Heart right ventricle (tissue), 16 donors: ENCODE measurements at regions not wholly inside any gene's neighbourhood (a gene's known extent, or its start where the extent isn't known, plus 50 kb on each side); places are given as distances from the start of the nearest gene placed in this dataset.

Experiments
- ATAC-seq, 8 donors: fragments of 200-7000 bp; cut with Tn5 transposase; one replicate each; pipeline ENCODE4 v1.9.1; 2020; ENCODE audit warnings: mild to moderate bottlenecking in 8 of 8, moderate library complexity in 8 of 8, moderate number of reproducible peaks in 1 of 8
- DNase-seq, 2 donors: peaks; one replicate each; pipeline ENCODE4 v3.0.0-alpha.2; 2020
- H3K27ac ChIP-seq, 10 donors: fragments of 200-600 bp; sonication (generic) in 2 of 10; one replicate each; pipeline versions ENCODE4 v1.5.0 to v1.8.0; 2020 to 2022; ENCODE audit warnings: mild to moderate bottlenecking in 3 of 10
- H3K27me3 ChIP-seq, 7 donors: fragments of 200-600 bp; one replicate each; pipeline ENCODE4 v1.8.0; 2021 to 2022; ENCODE audit warnings: mild to moderate bottlenecking in 2 of 7
- H3K36me3 ChIP-seq, 9 donors: fragments of 200-600 bp; sonication (generic) in 1 of 9; one replicate each; pipeline versions ENCODE4 v1.5.0 to v1.8.0; 2020 to 2022; ENCODE audit warnings: mild to moderate bottlenecking in 2 of 9
- H3K4me1 ChIP-seq, 9 donors: fragments of 200-600 bp; sonication (generic) in 1 of 9; one replicate each; pipeline versions ENCODE4 v1.5.0 to v1.8.0; 2020 to 2022; ENCODE audit warnings: mild to moderate bottlenecking in 4 of 9
- H3K4me3 ChIP-seq, 10 donors: fragments of 200-600 bp; sonication (generic) in 2 of 10; one replicate each; pipeline versions ENCODE4 v1.5.0 to v1.8.0; 2020 to 2022; ENCODE audit warnings: mild to moderate bottlenecking in 7 of 10, moderate library complexity in 2 of 10
- H3K9me3 ChIP-seq, 11 donors: fragments of 200-600 bp in 10 of 11; sonication (generic) in 2 of 11; one replicate each; pipeline versions ENCODE4 v1.5.0 to v1.8.0; 2013 to 2022; ENCODE audit warnings: mild to moderate bottlenecking in 2 of 11, control low read depth in 1 of 11, moderate library complexity in 1 of 11
- CTCF ChIP-seq, 9 donors: fragments of 200-600 bp; sonication (generic) in 2 of 9; IDR thresholded peaks; one replicate each; pipeline versions ENCODE4 v1.5.0 to v1.8.0; 2021 to 2022; ENCODE audit warnings: antibody characterized with exemption in 9 of 9, mild to moderate bottlenecking in 5 of 9, moderate library complexity in 1 of 9
- WGBS, 2 donors: extraction: QIAGEN DNeasy Blood & Tissue Kit; methylation state at CpG; one replicate each; pipeline ENCODE4 v1.1.7; 2013; ENCODE audit warnings: inconsistent platforms in 1 of 2; 5-methylcytosine and 5-hydroxymethylcytosine counted together
- intact Hi-C, 10 donors: fragments of 100-400 bp; cut with DNase I; formaldehyde crosslinking; loops; one replicate each; pipeline versions ENCODE4 v1.11.1 to v1.14.2; 2022
- donor health status: Arrhythmogenic right ventricular cardiomyopathy.
- donor health status: ischemic (EF 13 %, LVEDD 7.1; RV severe dilation, severe dysfunction).
- donor health status: healthy with polysubstance abuse.
- donor health status: DM: no; HTN: yes; CAD: no.
- donor health status: DM: no; HTN: no; CAD: no.
- donor health status: ischemic (EF 25% LVEDD 6.9; RV normal size, moderate dysfunction).
- donor health status: ischemic (EF 25% LVEDD 5.7; RV mildly dilated, moderate dysfunction).
- donor health status: healthy.
- donor health status: DM: yes; HTN: yes; CAD: no.
- donor health status: Ischemic cardiomyopathy.
- donor health status: ischemic (EF 35%, LVEDD 5.7; RV mildly dilated, moderate dysfunction).
- donor health status: nonischemic (EF 11% LVEDD 7.7; RV severe dilation, severe dysfunction).
- donor health status: DM: yes; HTN: yes; CAD: no.
- donor health status: PGD.
- donor health status: ischemic (EF 29% LVEDD 5.4; RV normal size, mild dysfunction).
- donor health status: nonischemic (EF 23%, LVEDD 6.1; RV moderate dilation, normal function).

GRCh38 chr6:85107701-85108100, 342.2 kb upstream of the NT5E start:
- Histone ChIP-seq H3K27ac (no peak overlapping the region), H3K9me3 (peaks cover 0 to 5% (median 0%) of the 10 kb centered on the region in 11 donors), H3K36me3 (no peaks in the 10 kb centered on the region), H3K27me3 (no peaks in the 10 kb centered on the region), H3K4me1 (no peaks in the 10 kb centered on the region), H3K4me3 (no peak overlapping the region)
- intact Hi-C loops: no loop called here
- ATAC-seq (no peak), DNase-seq (no peak)
- 43 to 64% methylated on average over 1 of the region's 1 CpG for WGBS, 2 donors
- no peak for TF ChIP-seq CTCF (IDR thresholded peaks at IDR 0.05)

GRCh38 chr6:85096976-85097375, 332.6 kb upstream of the TBX18 start:
- no peak for ATAC-seq
- no peaks in the 10 kb centered on the region for H3K27me3 ChIP-seq
- H3K27ac ChIP-seq: no peak overlapping the region
- no peaks in the 10 kb centered on the region for H3K36me3 ChIP-seq
- intact Hi-C loops: no loop called here
- 82 to 87% methylated on average over 5 of the region's 5 CpGs for WGBS, 2 donors
- no peaks in the 10 kb centered on the region for H3K4me1 ChIP-seq
- no peak overlapping the region for H3K4me3 ChIP-seq
- DNase-seq: no peak
- TF ChIP-seq CTCF (IDR thresholded peaks at IDR 0.05): no peak
- H3K9me3 ChIP-seq: peaks cover 0 to 58% (median 14%) of the 10 kb centered on the region in 11 donors

- 39% methylated on average over 1 of the region's 1 CpG for WGBS, 2 donors
- ATAC-seq (no peak), DNase-seq (no peak)
- Histone ChIP-seq H3K9me3 (peaks cover 0 to 23% (median 0%) of the 10 kb centered on the region in 11 donors), H3K4me1 (no peaks in the 10 kb centered on the region), H3K27ac (no peak overlapping the region), H3K27me3 (no peaks in the 10 kb centered on the region), H3K4me3 (no peak overlapping the region), H3K36me3 (no peaks in the 10 kb centered on the region)
- no peak for TF ChIP-seq CTCF (IDR thresholded peaks at IDR 0.05)
- intact Hi-C loops: no loop called here
These were observed 327.8 kb upstream of the TBX18 start for GRCh38 chr6:85092226-85092625.

- ATAC-seq: no peak
- no peak for TF ChIP-seq CTCF (IDR thresholded peaks at IDR 0.05)
- Histone ChIP-seq H3K4me1 (no peaks in the 10 kb centered on the region), H3K27ac (no peak overlapping the region), H3K36me3 (no peaks in the 10 kb centered on the region), H3K9me3 (peaks cover 0 to 8% (median 0%) of the 10 kb centered on the region in 11 donors), H3K4me3 (no peak overlapping the region), H3K27me3 (no peaks in the 10 kb centered on the region)
- 75 to 83% methylated on average over 2 of the region's 2 CpGs for WGBS, 2 donors
- intact Hi-C loops: no loop called here
- no peak for DNase-seq
These were observed 324.9 kb upstream of the TBX18 start for GRCh38 chr6:85089255-85089654.
